ENCODE measurements at regions not wholly inside any gene's neighbourhood (a gene's known extent, or its start where the extent isn't known, plus 50 kb on each side); places are given as distances from the start of the nearest gene placed in this dataset.

DNA sequence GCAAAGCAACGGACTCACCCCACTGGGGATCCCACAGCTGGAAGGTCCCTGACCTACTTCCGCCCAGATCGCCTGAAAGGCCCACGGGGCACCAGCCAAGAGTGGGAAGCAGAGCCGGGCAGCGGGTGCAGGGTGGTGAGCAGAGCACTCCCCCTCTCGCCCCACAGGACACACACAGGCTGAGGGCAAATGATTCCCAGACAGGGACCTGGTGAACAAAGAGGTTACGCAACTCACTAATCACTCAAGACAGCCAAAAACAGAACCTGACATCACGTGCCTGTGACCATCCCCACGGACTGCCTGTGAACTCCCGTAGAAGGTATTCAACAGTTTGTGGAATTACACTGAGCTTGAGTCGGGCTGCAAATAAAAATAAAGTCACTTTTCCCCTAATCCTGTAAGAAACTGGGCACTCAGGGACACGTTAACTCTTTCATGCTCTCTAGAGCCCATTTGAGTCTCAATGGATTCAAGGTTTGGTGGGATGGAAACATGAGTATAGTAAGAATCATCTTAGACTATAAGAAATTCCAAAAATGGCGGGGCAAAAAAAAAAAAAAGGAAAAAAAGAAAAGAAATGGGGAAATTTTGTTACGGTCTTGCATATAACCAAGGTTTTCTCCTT lies 396.1 kb downstream of the SOX9 start:
- Histone ChIP-seq H3K9me3 (ENCODE audit: control insufficient read depth, low read length) (no peaks in the 10 kb centered on the region), H3K4me1 (ENCODE audit: control insufficient read depth, insufficient read depth, low read length) (peaks cover 6% of the 10 kb centered on the region), H3K27me3 (ENCODE audit: control insufficient read depth, insufficient read depth, low read length, poor library complexity, severe bottlenecking) (no peaks in the 10 kb centered on the region), H3K36me3 (ENCODE audit: control insufficient read depth, insufficient read depth, low read length) (no peaks in the 10 kb centered on the region), H3K27ac (ENCODE audit: low read depth, low read length) (no peak overlapping the region), H3K9ac (ENCODE audit: extremely low read depth, low read length, poor library complexity, severe bottlenecking) (no peak overlapping the region), H3K4me3 (ENCODE audit: low read length) (no peak overlapping the region)
- Mint-ChIP-seq H3K9me3 (no peaks in the 10 kb centered on the region), H3K4me1 (peaks cover 37% of the 10 kb centered on the region), H3K4me3 (no peak overlapping the region), H3K36me3 (ENCODE audit: low read depth) (no peaks in the 10 kb centered on the region), H3K27ac (no peak overlapping the region), H3K27me3 (ENCODE audit: insufficient read depth) (no peaks in the 10 kb centered on the region)
- WGBS, 2 experiments (ENCODE audit: insufficient coverage in 1 of 2, insufficient read length in 1 of 2) = 83 to 92% methylated on average over 5 to 15 of the region's 15 CpGs
- no peak for DNase-seq
- TF ChIP-seq, protein P1, sequence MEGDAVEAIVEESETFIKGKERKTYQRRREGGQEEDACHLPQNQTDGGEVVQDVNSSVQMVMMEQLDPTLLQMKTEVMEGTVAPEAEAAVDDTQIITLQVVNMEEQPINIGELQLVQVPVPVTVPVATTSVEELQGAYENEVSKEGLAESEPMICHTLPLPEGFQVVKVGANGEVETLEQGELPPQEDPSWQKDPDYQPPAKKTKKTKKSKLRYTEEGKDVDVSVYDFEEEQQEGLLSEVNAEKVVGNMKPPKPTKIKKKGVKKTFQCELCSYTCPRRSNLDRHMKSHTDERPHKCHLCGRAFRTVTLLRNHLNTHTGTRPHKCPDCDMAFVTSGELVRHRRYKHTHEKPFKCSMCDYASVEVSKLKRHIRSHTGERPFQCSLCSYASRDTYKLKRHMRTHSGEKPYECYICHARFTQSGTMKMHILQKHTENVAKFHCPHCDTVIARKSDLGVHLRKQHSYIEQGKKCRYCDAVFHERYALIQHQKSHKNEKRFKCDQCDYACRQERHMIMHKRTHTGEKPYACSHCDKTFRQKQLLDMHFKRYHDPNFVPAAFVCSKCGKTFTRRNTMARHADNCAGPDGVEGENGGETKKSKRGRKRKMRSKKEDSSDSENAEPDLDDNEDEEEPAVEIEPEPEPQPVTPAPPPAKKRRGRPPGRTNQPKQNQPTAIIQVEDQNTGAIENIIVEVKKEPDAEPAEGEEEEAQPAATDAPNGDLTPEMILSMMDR (conservative IDR thresholded peaks at IDR 0.05) = no peak

DNA sequence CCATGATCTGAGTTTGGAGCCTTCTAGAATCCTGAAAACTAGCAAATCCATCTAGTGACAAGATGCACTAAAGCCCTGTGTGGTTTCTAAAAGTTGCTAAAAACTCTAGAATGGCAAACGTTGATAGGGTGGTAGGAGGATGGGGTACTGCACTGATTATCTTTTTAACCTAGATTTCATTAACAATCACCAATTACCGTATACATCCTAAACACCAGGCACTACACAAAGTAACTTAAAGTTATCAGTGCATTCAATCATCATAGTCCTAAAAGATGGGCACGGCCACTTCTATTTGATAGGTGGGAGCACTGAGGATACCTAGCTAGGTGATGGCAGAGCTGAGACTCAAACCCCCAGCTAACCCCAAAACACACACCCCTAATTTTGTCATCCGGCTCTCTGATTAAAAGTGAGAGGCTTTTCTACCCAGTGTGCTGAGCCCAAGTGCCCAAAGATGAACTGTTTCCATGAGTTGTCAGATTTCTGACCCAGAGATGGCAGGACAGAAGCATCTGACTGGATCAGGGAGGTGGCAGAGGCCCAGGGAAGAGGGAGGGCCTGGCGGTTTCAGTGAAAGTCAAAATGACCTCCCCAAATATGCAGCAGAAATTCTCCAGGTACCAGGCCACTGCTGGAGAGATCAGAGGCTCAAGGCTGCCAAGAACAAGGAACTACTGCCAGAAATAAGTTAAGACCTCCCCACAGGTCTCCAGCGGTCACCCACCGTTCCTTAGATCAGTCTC lies 396.8 kb downstream of the SOX9 start:
- Mint-ChIP-seq H3K27me3 (ENCODE audit: insufficient read depth) (no peaks in the 10 kb centered on the region), H3K4me3 (no peak overlapping the region), H3K36me3 (ENCODE audit: low read depth) (no peaks in the 10 kb centered on the region), H3K4me1 (peaks cover 35% of the 10 kb centered on the region), H3K27ac (no peak overlapping the region), H3K9me3 (no peaks in the 10 kb centered on the region)
- no peaks in the 10 kb centered on the region for H3K9me3 ChIP-seq (ENCODE audit: control insufficient read depth, low read length)
- H3K27me3 ChIP-seq (ENCODE audit: control insufficient read depth, insufficient read depth, low read length, poor library complexity, severe bottlenecking) = no peaks in the 10 kb centered on the region
- no peaks in the 10 kb centered on the region for H3K36me3 ChIP-seq (ENCODE audit: control insufficient read depth, insufficient read depth, low read length)
- H3K4me1 ChIP-seq (ENCODE audit: control insufficient read depth, insufficient read depth, low read length) = peaks cover 6% of the 10 kb centered on the region
- H3K27ac ChIP-seq (ENCODE audit: low read depth, low read length) = no peak overlapping the region
- no peak overlapping the region for H3K9ac ChIP-seq (ENCODE audit: extremely low read depth, low read length, poor library complexity, severe bottlenecking)
- no peak for DNase-seq
- no peak overlapping the region for H3K4me3 ChIP-seq (ENCODE audit: low read length)
- TF ChIP-seq, protein P1 (conservative IDR thresholded peaks at IDR 0.05) = no peak
- WGBS, 2 experiments (ENCODE audit: insufficient coverage in 1 of 2, insufficient read length in 1 of 2) = 83 to 84% methylated on average over 2 to 6 of the region's 7 CpGs

DNA sequence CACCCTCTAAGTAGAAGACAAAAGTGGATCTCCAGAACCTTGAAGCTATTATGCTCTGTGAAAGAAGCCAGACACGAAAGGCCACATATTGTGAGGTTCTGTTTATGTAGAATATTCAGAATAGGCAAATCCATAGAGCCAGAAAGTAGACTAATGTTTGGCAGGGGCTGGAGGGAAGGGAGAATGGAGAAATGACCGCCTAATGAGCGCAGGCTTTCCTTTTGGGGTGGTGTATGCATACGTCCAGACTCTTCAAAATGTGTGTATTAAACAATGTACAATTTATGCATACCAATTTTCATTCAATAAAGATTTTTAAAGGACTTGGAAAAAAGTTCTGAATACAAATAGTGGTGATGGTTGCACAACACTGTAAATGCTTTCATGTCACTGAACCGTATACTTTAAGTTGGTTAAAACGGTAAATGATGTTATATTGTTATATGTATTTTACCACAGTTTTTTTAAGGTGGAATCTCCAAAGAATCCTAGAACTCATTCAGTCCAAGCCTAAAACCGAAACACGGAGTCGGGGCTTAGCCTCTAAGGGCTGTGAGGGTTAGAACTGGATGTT lies 397.4 kb downstream of the SOX9 start:
- H3K4me3 Mint-ChIP-seq = no peak overlapping the region
- Histone ChIP-seq H3K4me1 (ENCODE audit: control insufficient read depth, insufficient read depth, low read length) (peaks cover 6% of the 10 kb centered on the region), H3K9ac (ENCODE audit: extremely low read depth, low read length, poor library complexity, severe bottlenecking) (no peak overlapping the region), H3K4me3 (ENCODE audit: low read length) (no peak overlapping the region), H3K27ac (ENCODE audit: low read depth, low read length) (no peak overlapping the region), H3K9me3 (ENCODE audit: control insufficient read depth, low read length) (no peaks in the 10 kb centered on the region), H3K36me3 (ENCODE audit: control insufficient read depth, insufficient read depth, low read length) (no peaks in the 10 kb centered on the region), H3K27me3 (ENCODE audit: control insufficient read depth, insufficient read depth, low read length, poor library complexity, severe bottlenecking) (no peaks in the 10 kb centered on the region)
- 82 to 90% methylated on average over 1 to 8 of the region's 9 CpGs for WGBS, 2 experiments (ENCODE audit: insufficient coverage in 1 of 2, insufficient read length in 1 of 2)
- H3K36me3 Mint-ChIP-seq (ENCODE audit: low read depth) = no peaks in the 10 kb centered on the region
- H3K27ac Mint-ChIP-seq = no peak overlapping the region
- DNase-seq = no peak
- TF ChIP-seq, protein P1 (conservative IDR thresholded peaks at IDR 0.05) = no peak
- H3K27me3 Mint-ChIP-seq (ENCODE audit: insufficient read depth) = no peaks in the 10 kb centered on the region
- H3K9me3 Mint-ChIP-seq = no peaks in the 10 kb centered on the region
- peaks cover 35% of the 10 kb centered on the region for H3K4me1 Mint-ChIP-seq

All from endodermal cell (in vitro differentiated cells).